ENCODE measurements at regions not wholly inside any gene's neighbourhood (a gene's known extent, or its start where the extent isn't known, plus 50 kb on each side); places are given as distances from the start of the nearest gene placed in this dataset.

DNA sequence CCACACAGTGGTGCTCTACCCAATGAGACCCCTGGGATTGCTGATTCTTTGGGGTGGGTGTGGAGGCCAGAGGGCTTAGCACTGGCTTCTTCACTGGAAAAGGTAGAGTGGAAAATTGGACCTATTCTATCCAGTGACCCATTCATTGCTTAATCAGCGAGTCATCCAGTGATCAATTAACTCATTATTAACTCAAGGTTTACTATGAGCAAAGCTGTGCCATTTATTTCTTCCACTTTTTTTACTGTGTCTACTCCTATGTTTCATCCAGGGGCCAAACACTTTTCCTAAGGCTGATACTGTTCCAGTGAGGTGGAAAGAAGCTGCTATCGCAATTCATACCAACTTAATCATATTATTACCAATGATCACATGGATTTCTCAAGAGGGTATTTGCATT is 363.9 kb downstream of the RPS6KC1 start:
- TF ChIP-seq POLR2A (IDR thresholded peaks at IDR 0.05) (no peak), POLR2AphosphoS5 (IDR thresholded peaks at IDR 0.05) (no peak)
